ENCODE measurements at regions not wholly inside any gene's neighbourhood (a gene's known extent, or its start where the extent isn't known, plus 50 kb on each side); places are given as distances from the start of the nearest gene placed in this dataset.

- TF ChIP-seq CTCF (conservative IDR thresholded peaks at IDR 0.05 in 1 of 2, IDR thresholded peaks at IDR 0.05 in 1 of 2; ENCODE audit: low read depth in 1 of 2, low read length in 2 of 2), result no peak
- TF ChIP-seq EZH2 (IDR thresholded peaks at IDR 0.05; ENCODE audit: low read length, missing control alignments), result no peak
Observed at GRCh38 chr12:20044846-20045245, 323.5 kb upstream of the PDE3A start.

All from fibroblast of lung (primary cell).